Limb (tissue), 2 donors: ENCODE measurements at regions not wholly inside any gene's neighbourhood (a gene's known extent, or its start where the extent isn't known, plus 50 kb on each side); places are given as distances from the start of the nearest gene placed in this dataset.

ENCODE experiments used
- DNase-seq, 2 donors: peaks; one replicate each; pipeline ENCODE4 v3.0.0-alpha.2; 2016; ENCODE audit errors: extremely low spot score in 2 of 2

GRCh38 chr16:55041540-55042234 is 111.0 kb downstream of the IRX5 start:
- no peak for DNase-seq

DNA sequence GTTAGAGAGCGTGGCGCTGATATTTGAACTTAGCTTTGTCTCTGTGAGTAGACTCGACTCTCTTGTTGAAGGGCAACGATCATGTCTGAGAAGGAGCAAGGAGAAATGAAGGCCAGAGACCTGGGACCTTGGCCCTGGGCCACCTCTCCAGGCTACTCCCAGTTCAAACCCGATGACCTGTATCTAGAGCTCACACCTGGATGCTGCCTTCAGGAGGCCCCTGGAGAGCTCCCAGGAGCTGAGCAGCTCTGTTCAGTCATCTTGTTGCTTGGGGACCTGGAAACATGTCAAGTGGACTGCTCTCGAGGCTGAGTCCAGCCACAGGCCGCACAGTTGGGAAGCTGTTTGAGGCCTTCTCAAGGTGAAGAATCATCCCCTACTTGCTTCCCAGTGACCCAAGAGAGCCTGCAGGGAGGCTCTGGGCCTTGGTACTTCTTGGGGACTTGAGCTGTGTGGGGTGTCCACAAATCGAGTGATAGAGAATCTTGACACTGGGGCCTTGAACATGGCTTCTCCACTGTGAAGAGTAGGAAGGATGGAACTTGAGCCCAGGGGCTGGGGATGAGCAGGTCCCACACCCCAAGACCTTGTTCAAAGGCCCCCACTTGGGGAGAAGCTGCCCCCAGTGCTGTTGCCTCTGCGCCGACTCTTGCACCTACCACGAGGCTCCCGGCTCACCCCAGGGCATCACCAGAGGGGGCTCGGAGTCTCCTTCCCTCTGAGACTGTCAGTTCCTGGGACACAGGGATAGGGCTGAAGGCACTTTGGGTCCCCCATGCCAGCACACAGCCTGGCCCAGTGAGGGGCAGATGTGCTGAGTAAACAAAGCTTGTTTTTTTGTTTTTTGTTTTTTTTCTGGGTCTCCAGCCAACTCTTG is 112.1 kb downstream of the IRX5 start:
- peak in 1 of 2 donors; percentile 14 for DNase-seq

DNA sequence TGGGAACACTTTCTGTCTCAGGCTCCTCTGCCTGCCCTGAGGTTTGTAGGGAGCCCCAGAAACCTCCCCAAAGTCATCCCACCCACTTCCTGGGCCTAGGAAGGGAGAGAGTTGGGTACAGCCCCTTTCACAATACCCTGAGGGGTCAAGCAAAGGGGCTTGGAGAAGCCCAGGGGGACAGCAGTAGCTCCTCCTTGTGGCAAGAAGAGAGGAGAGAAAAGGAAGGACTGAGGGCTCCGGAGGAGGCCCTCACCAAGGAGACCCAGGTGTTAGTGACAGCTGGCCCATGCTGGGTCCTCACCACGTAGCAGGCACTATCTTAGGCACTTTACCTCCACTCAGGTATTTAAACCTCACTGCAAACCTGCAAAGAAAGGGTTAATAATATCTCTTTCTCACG is 112.8 kb downstream of the IRX5 start:
- DNase-seq: no peak

DNA sequence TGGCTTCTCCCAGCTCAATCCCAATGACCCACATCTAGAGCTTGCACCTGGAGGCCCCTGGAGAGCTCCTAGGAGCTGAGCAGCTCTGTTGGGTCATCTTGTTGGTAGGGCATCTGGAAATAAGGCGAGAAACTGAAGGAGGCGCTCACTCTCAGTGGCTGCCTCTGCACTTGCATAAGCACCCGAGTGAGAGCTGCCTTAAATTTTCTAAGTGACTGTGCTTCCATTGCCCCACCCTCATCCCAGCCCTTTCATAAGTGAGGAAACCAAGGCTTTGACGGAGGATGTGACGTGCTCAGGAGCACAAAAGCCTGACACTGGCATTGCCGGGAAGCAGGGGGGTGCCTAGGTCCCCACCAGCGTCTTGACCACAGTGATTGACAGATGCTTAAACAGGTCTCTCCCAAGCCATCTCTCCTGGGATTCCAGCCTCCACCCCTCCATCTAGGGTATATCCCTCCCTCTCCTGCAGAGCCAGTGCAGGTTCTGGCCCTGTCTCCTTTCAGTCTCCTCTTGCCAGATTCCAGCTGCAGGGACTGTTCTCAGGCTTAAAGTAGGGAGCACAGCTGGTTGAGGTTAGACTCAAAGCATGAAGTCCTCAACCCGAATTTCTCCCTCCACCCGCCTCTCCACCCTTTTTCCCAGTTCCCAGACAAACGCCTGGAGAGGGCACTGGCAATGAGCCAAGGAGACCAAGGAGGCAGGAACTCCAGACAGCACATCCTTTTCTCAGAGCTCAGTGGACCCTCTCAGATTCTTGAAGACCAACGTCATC is 113.7 kb downstream of the IRX5 start:
- DNase-seq: peak in 1 of 2 donors; percentile 21

DNA sequence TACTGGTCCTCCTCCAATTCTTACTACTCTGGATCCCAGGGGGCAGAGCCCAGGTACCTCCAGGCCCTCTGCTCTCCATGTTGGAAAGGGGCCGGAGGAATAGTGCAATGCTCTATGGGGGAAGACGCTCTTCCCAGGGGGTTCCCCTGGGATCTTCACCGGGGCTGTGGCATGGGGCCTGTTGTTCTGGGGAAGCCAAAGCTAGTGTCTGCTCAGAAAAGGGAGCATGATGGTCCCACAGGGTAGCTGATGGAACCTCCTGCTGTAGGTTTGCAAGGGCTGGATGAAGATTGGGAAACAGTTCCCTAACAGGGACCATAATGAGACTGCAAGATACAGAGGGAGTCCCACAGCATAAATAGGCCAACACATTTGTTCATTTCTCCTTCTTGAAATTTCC is 114.7 kb downstream of the IRX5 start:
- DNase-seq: peak in 1 of 2 donors; percentile 21

- DNase-seq: peak in 1 of 2 donors; percentile 17
These were observed 115.2 kb downstream of the IRX5 start for GRCh38 chr16:55045756-55046460.

GRCh38 chr16:55046513-55046912 is 115.8 kb downstream of the IRX5 start:
- no peak for DNase-seq

DNA sequence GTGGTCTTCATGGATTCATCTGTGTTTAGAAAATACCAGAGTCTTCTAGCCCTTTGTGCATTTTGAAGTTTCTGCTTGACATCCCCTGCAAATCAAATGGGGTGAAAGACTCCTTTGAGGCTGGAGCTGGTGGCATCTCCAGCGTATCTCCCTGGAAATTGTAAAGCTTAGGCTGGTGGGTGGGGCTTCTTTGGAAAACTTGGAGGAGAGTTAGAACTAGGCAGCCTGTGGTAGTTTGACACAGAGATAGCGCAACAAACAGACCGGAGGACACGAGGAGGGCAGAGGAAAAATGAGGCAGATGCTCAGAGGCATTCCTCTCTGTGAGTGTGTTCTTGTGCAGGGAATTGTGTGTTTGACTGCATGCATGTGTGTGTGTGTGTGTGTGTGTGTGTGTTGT is 116.3 kb downstream of the IRX5 start:
- DNase-seq: peak in 1 of 2 donors; percentile 10

GRCh38 chr16:55047331-55047730 is 116.7 kb downstream of the IRX5 start:
- DNase-seq: no peak

- peak in 1 of 2 donors; percentile 12 for DNase-seq
These were observed 117.3 kb downstream of the IRX5 start for GRCh38 chr16:55047903-55048497.

DNA sequence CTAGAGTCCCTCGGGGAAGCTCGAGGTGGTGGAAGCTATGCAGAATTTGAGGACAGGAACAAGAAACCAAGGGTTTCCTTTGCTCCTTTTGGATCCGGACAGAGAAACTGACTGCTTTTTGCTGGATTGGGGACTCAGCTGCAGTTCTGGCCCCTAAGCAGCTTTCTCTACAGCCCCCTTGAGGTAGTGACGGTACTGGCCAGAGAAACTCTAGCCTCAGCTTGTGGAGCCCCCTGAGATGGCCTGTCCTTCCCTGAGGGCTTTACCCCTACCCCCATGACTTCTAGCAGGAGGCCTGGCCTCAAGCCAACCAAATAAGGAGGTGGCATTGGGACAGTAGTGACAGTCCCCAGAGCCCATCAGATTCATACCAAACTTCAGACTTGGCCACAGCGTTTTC is 118.1 kb downstream of the IRX5 start:
- peak in 1 of 2 donors; percentile 23 for DNase-seq

DNA sequence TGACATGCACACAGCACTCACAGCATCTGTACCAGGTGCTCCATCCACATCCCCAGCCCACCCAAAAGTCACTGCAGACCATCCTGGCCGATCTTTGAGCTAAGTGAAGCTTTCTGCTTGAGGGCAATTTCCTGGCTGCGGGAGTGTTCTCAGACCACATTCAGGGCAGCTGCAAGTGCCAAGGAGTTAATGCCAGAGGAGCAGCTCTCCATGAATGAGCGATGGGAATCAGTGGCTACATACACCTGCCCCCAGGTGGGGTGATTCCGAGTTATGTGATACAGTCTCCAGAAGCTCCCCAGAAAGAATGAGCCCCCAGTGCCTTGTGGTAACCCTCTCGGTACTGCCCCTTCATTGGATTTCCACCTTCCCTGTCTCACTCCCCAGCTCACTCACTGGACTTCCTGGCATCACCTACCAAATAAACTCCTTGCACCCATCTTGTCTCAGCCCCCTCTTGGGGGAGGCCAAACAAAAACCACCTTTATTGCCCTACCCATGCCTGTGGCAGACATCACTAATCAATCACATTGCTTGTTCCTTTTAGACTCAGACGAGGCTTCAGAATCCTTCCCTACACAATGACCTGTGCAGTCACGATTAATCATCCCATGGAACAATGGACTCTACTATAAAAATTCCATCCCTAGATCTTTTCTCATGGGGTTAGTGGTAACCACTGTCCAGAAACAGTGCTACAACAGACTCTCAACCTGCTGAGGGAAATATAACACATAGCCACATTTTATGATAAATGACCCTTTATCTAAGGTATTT is 121.1 kb downstream of the IRX5 start:
- peak in 1 of 2 donors; percentile 20 for DNase-seq

- no peak for DNase-seq
These were observed 121.7 kb downstream of the IRX5 start for GRCh38 chr16:55052348-55052734.

DNA sequence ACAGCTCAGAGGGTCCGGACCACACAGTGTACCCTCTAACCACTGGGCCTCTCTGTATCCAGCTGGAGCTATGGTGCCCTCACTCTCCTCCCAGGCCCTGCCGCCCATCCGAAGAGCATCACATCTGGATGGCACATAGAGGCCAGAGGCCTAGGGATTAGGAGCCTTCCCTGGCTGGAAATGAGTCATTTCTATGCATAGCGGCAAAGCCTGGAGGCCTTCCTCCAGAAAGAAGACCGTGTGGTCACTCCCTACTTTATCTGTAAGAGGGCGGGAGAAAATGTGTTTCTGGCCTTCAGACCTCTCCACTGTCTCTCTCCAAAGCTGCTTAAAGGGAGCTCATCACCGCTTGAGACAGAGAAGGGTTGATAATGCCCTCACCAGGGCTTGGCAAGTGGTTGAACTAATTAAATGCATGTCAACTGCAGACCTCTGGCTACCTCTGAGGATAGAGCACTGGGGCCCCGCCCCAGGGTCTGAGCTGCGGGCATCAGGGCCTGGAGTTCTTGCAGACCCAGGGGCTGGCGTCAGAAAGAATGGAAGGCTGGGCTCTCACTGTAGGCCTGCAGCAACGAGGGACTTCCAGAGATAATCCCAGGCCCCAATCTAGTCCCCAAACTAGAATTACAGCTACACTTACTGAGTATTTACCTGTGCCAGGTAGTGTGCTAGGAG is 122.2 kb downstream of the IRX5 start:
- DNase-seq: peak in 1 of 2 donors; percentile 12

DNA sequence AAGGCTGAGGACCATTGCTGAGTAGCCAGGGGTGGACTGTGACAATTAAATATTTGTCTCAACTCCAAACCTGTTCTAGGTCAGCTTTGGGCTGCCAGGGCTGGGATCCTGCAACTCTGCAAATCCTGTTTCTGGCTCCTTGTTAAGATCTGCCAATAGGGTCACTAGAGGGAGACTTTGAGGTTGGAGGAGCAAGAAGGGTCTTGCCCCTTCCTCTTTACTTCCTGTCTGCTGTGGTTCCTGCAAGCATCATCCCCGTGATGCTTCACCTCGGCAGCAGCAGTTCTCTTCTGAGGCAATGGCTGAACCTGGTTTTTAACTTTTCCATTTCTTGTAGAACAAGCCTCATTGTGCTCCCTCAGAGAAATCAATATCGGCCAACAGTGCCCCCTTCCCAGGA is 124.6 kb downstream of the IRX5 start:
- no peak for DNase-seq

DNA sequence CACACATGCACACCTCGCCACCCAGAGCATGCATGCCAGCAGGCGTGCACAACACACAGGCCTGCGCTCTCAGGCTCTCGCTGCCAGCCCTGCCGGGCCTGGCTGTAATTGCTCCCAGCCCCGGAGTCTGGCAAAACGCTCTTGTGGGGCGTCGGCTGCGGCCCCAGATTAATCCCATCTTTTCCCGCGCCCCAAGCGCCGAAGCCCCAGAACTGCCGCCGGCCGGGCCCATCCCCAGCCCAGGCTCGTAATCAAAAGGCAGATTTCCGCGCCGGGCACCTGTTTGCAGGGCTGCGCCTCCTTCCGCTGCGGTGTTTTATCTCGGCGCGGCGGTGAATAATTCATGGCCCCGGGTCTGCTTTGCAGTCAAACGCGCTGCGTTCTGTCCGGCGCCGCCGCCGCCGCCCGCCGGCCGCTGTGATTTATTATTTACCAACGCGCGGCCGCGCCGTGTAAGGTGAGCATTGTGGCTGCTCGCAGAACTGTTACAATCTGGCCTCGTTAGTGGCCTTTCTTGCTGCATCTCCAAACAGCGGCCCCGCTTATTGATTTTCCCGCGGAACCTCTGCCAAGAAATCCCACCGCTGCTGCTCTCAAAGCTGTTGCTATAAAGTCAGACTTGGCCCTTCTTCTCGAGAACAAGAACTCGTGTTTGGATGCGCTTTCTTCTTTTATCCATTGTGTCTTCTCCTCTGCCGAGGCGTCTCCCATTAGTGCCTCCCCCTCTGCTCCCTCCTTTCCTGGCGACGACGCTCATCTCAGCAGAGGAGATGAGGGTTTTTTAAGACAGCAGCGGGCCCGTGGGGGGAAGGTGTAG is 126.1 kb downstream of the IRX5 start:
- peak; percentile 40 to 65 for DNase-seq

GRCh38 chr16:55057866-55058265 is 127.2 kb downstream of the IRX5 start:
- no peak for DNase-seq

- no peak for DNase-seq
These were observed 127.9 kb downstream of the IRX5 start for GRCh38 chr16:55058576-55058975.

GRCh38 chr16:55059146-55059545 is 128.5 kb downstream of the IRX5 start:
- DNase-seq: no peak
